C4-2B (cell line): ENCODE measurements at regions not wholly inside any gene's neighbourhood (a gene's known extent, or its start where the extent isn't known, plus 50 kb on each side); places are given as distances from the start of the nearest gene placed in this dataset.

Source experiments
- ZFX ChIP-seq: fragments of 450-650 bp; IDR thresholded peaks from 2 replicates; pipeline ENCODE4 v1.6.1; 2017
- TF ChIP-seq, protein P1 (sequence below): fragments of 450-650 bp; conservative IDR thresholded peaks from 2 replicates; pipeline ENCODE4 v1.5.1; 2017; ENCODE audit warnings: mild to moderate bottlenecking

DNA sequence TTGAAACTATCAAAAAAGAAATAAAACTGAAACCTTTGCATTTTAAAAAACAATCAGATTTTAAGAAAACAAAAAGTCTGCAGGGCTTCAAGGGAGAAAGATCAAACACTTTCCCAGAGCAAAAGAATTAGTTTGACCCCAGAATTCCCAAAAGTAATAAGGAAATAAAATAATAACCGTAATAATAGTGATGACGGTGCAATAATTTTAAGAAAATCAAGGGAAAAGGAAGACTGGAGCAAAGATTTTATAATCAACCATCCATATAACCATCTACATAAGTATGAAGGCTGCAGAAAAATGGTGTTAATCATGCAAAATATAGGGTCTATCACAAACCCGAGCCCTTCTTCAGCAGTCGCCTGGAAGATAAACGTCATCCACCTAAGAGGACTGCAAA is 634.8 kb downstream of the GALR1 start:
- TF ChIP-seq, protein P1, sequence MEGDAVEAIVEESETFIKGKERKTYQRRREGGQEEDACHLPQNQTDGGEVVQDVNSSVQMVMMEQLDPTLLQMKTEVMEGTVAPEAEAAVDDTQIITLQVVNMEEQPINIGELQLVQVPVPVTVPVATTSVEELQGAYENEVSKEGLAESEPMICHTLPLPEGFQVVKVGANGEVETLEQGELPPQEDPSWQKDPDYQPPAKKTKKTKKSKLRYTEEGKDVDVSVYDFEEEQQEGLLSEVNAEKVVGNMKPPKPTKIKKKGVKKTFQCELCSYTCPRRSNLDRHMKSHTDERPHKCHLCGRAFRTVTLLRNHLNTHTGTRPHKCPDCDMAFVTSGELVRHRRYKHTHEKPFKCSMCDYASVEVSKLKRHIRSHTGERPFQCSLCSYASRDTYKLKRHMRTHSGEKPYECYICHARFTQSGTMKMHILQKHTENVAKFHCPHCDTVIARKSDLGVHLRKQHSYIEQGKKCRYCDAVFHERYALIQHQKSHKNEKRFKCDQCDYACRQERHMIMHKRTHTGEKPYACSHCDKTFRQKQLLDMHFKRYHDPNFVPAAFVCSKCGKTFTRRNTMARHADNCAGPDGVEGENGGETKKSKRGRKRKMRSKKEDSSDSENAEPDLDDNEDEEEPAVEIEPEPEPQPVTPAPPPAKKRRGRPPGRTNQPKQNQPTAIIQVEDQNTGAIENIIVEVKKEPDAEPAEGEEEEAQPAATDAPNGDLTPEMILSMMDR, result no peak
- TF ChIP-seq ZFX, result no peak
